Rectal smooth muscle tissue (tissue), 1 donor: ENCODE measurements at regions not wholly inside any gene's neighbourhood (a gene's known extent, or its start where the extent isn't known, plus 50 kb on each side); places are given as distances from the start of the nearest gene placed in this dataset.
"Not testable (repeated sequence)": the region's sequence is repeated elsewhere in the genome, so short reads cannot be mapped to it uniquely, and the experiment has no call there.

ENCODE experiments used
- H3K27ac ChIP-seq: one replicate; pipeline ENCODE4 v1.7.0; 2013; ENCODE audit warnings: low read depth, low read length, inconsistent platforms
- H3K27me3 ChIP-seq: one replicate; pipeline ENCODE4 v1.7.0; 2013; ENCODE audit warnings: low read length; ENCODE audit not compliant: control insufficient read depth, insufficient read depth
- H3K36me3 ChIP-seq: one replicate; pipeline ENCODE4 v1.7.0; 2013; ENCODE audit warnings: low read length; ENCODE audit not compliant: control insufficient read depth, insufficient read depth
- H3K4me1 ChIP-seq: one replicate; pipeline ENCODE4 v1.7.0; 2013; ENCODE audit warnings: low read length; ENCODE audit not compliant: control insufficient read depth, insufficient read depth
- H3K4me3 ChIP-seq: one replicate; pipeline ENCODE4 v1.7.0; 2013; ENCODE audit warnings: low read length
- H3K9ac ChIP-seq: one replicate; pipeline ENCODE4 v1.7.0; 2013; ENCODE audit warnings: low read length

GRCh38 chr19:13680708-13681360 lies 83.5 kb upstream of the MRI1 start:
- not testable (repeated sequence) for H3K4me1 ChIP-seq, H3K36me3 ChIP-seq, H3K4me3 ChIP-seq, H3K27ac ChIP-seq, H3K27me3 ChIP-seq, H3K9ac ChIP-seq

- H3K9ac ChIP-seq, H3K4me3 ChIP-seq, H3K36me3 ChIP-seq, H3K4me1 ChIP-seq, H3K27ac ChIP-seq, H3K27me3 ChIP-seq: not testable (repeated sequence)
These were observed 87.4 kb upstream of the MRI1 start for GRCh38 chr19:13676967-13677366.

GRCh38 chr19:13672480-13673175 lies 91.7 kb upstream of the MRI1 start:
- not testable (repeated sequence) for H3K4me1 ChIP-seq, H3K27me3 ChIP-seq, H3K4me3 ChIP-seq, H3K27ac ChIP-seq, H3K36me3 ChIP-seq, H3K9ac ChIP-seq

- Histone ChIP-seq H3K4me3 (no peak overlapping the region), H3K27me3 (no peaks in the 10 kb centered on the region), H3K4me1 (no peaks in the 10 kb centered on the region), H3K36me3 (no peaks in the 10 kb centered on the region), H3K9ac (no peak overlapping the region), H3K27ac (no peak overlapping the region)
These were observed 93.5 kb upstream of the MRI1 start for GRCh38 chr19:13670846-13671245.

- Histone ChIP-seq H3K27ac (no peak overlapping the region), H3K36me3 (no peaks in the 10 kb centered on the region), H3K9ac (no peak overlapping the region), H3K27me3 (no peaks in the 10 kb centered on the region), H3K4me3 (no peak overlapping the region), H3K4me1 (no peaks in the 10 kb centered on the region)
These were observed 94.5 kb upstream of the MRI1 start for GRCh38 chr19:13669780-13670355.

- H3K36me3 ChIP-seq: no peaks in the 10 kb centered on the region
- H3K9ac ChIP-seq: no peak overlapping the region
- H3K27ac ChIP-seq: no peak overlapping the region
- no peaks in the 10 kb centered on the region for H3K4me1 ChIP-seq
- H3K27me3 ChIP-seq: no peaks in the 10 kb centered on the region
- no peak overlapping the region for H3K4me3 ChIP-seq
These were observed 95.4 kb upstream of the MRI1 start for GRCh38 chr19:13668964-13669363.

- H3K4me1 ChIP-seq: no peaks in the 10 kb centered on the region
- H3K36me3 ChIP-seq: no peaks in the 10 kb centered on the region
- no peak overlapping the region for H3K9ac ChIP-seq
- H3K27ac ChIP-seq: no peak overlapping the region
- H3K4me3 ChIP-seq: no peak overlapping the region
- no peaks in the 10 kb centered on the region for H3K27me3 ChIP-seq
These were observed 98.2 kb upstream of the MRI1 start for GRCh38 chr19:13666165-13666564.

GRCh38 chr19:13665125-13665905 lies 99.0 kb upstream of the MRI1 start:
- Histone ChIP-seq H3K4me1 (no peaks in the 10 kb centered on the region), H3K36me3 (no peaks in the 10 kb centered on the region), H3K27me3 (no peaks in the 10 kb centered on the region), H3K27ac (no peak overlapping the region), H3K4me3 (no peak overlapping the region), H3K9ac (no peak overlapping the region)

- H3K4me1 ChIP-seq: no peaks in the 10 kb centered on the region
- no peaks in the 10 kb centered on the region for H3K27me3 ChIP-seq
- H3K27ac ChIP-seq: no peak overlapping the region
- no peaks in the 10 kb centered on the region for H3K36me3 ChIP-seq
- no peak overlapping the region for H3K9ac ChIP-seq
- H3K4me3 ChIP-seq: no peak overlapping the region
These were observed 111.3 kb upstream of the MRI1 start for GRCh38 chr19:13652810-13653590.

- H3K9ac ChIP-seq: no peak overlapping the region
- no peaks in the 10 kb centered on the region for H3K36me3 ChIP-seq
- no peaks in the 10 kb centered on the region for H3K4me1 ChIP-seq
- H3K27me3 ChIP-seq: no peaks in the 10 kb centered on the region
- H3K27ac ChIP-seq: no peak overlapping the region
- no peak overlapping the region for H3K4me3 ChIP-seq
These were observed 117.6 kb upstream of the MRI1 start for GRCh38 chr19:13646758-13647157.

GRCh38 chr19:13644645-13645044 lies 119.7 kb upstream of the MRI1 start:
- Histone ChIP-seq H3K27me3 (no peaks in the 10 kb centered on the region), H3K4me3 (no peak overlapping the region), H3K27ac (no peak overlapping the region), H3K4me1 (no peaks in the 10 kb centered on the region), H3K36me3 (no peaks in the 10 kb centered on the region), H3K9ac (no peak overlapping the region)

- H3K36me3 ChIP-seq: no peaks in the 10 kb centered on the region
- H3K4me3 ChIP-seq: no peak overlapping the region
- no peaks in the 10 kb centered on the region for H3K4me1 ChIP-seq
- no peaks in the 10 kb centered on the region for H3K27me3 ChIP-seq
- no peak overlapping the region for H3K9ac ChIP-seq
- no peak overlapping the region for H3K27ac ChIP-seq
These were observed 123.7 kb upstream of the MRI1 start for GRCh38 chr19:13640611-13641010.
